ENCODE measurements at regions not wholly inside any gene's neighbourhood (a gene's known extent, or its start where the extent isn't known, plus 50 kb on each side); places are given as distances from the start of the nearest gene placed in this dataset.

GRCh38 chr7:33674804-33675411, 230.4 kb upstream of the BMPER start:
- DNase-seq (ENCODE audit: low read depth): no peak
- no peak overlapping the region for H3K4me3 ChIP-seq (ENCODE audit: low read depth, low read length)

GRCh38 chr7:33677556-33677955, 227.8 kb upstream of the BMPER start:
- DNase-seq (ENCODE audit: low read depth): no peak
- H3K4me3 ChIP-seq (ENCODE audit: low read depth, low read length): no peak overlapping the region
- TF ChIP-seq CTCF (IDR thresholded peaks at IDR 0.05; ENCODE audit: low read depth, low read length, missing control alignments): no peak

More at GRCh38 chr7:33674804-33675411, 230.4 kb upstream of the BMPER start:
- TF ChIP-seq CTCF (IDR thresholded peaks at IDR 0.05; ENCODE audit: low read depth, low read length, missing control alignments): no peak

- DNase-seq (ENCODE audit: low read depth): no peak
- H3K4me3 ChIP-seq (ENCODE audit: low read depth, low read length): no peak overlapping the region
- TF ChIP-seq CTCF (IDR thresholded peaks at IDR 0.05; ENCODE audit: low read depth, low read length, missing control alignments): no peak
Observed at GRCh38 chr7:33678569-33679335, 226.6 kb upstream of the BMPER start.

GRCh38 chr7:33680682-33681081, 224.7 kb upstream of the BMPER start:
- H3K4me3 ChIP-seq (ENCODE audit: low read depth, low read length): no peak overlapping the region
- no peak for DNase-seq (ENCODE audit: low read depth)
- no peak for TF ChIP-seq CTCF (IDR thresholded peaks at IDR 0.05; ENCODE audit: low read depth, low read length, missing control alignments)

GRCh38 chr7:33685503-33685902, 219.8 kb upstream of the BMPER start:
- no peak for TF ChIP-seq CTCF (IDR thresholded peaks at IDR 0.05; ENCODE audit: low read depth, low read length, missing control alignments)
- H3K4me3 ChIP-seq (ENCODE audit: low read depth, low read length): no peak overlapping the region
- no peak for DNase-seq (ENCODE audit: low read depth)

GRCh38 chr7:33685981-33686683, 219.2 kb upstream of the BMPER start:
- H3K4me3 ChIP-seq (ENCODE audit: low read depth, low read length): no peak overlapping the region
- no peak for TF ChIP-seq CTCF (IDR thresholded peaks at IDR 0.05; ENCODE audit: low read depth, low read length, missing control alignments)
- no peak for DNase-seq (ENCODE audit: low read depth)

Measured in GM12864 (cell line).